Mesendoderm (in vitro differentiated cells): ENCODE measurements at regions not wholly inside any gene's neighbourhood (a gene's known extent, or its start where the extent isn't known, plus 50 kb on each side); places are given as distances from the start of the nearest gene placed in this dataset.

Experiments
- DNase-seq: peaks from one replicate; pipeline ENCODE4 v3.0.0; 2013
- H2AK5ac ChIP-seq: 2 replicates; pipeline ENCODE4 v1.6.1; 2013; ENCODE audit warnings: low read length, inconsistent platforms
- H2BK120ac ChIP-seq: 2 replicates; pipeline ENCODE4 v1.6.1; 2013; ENCODE audit warnings: low read depth, mild to moderate bottlenecking, low read length, moderate library complexity, mixed read lengths
- H2BK15ac ChIP-seq: replicated peaks from 2 replicates; pipeline ENCODE4 v1.6.1; 2013; ENCODE audit warnings: low read depth, mild to moderate bottlenecking, moderate library complexity
- H2BK5ac ChIP-seq: 2 replicates; pipeline ENCODE4 v1.6.1; 2013; ENCODE audit warnings: low read length, inconsistent platforms
- H3K18ac ChIP-seq: 2 replicates; pipeline ENCODE4 v1.6.1; 2013; ENCODE audit warnings: mild to moderate bottlenecking, low read length, mixed read lengths
- H3K23ac ChIP-seq: one replicate; pipeline ENCODE4 v1.6.1; 2013; ENCODE audit warnings: low read length
- H3K27ac ChIP-seq: 2 replicates; pipeline ENCODE4 v1.5.1; 2013; ENCODE audit warnings: low read depth, mild to moderate bottlenecking, inconsistent platforms, low read length, moderate library complexity
- H3K27me3 ChIP-seq: 2 replicates; pipeline ENCODE4 v1.6.1; 2013; ENCODE audit warnings: low read length, control low read depth, mild to moderate bottlenecking, inconsistent platforms; ENCODE audit not compliant: insufficient read depth, poor library complexity
- H3K36me3 ChIP-seq: 2 replicates; pipeline ENCODE4 v1.6.1; 2013; ENCODE audit warnings: low read length, inconsistent platforms; ENCODE audit not compliant: control insufficient read depth, insufficient read depth
- H3K4ac ChIP-seq: one replicate; pipeline ENCODE4 v1.6.1; 2013; ENCODE audit warnings: low read depth, mild to moderate bottlenecking, low read length, moderate library complexity
- H3K4me1 ChIP-seq: 2 replicates; pipeline ENCODE4 v1.6.1; 2013; ENCODE audit warnings: low read depth, low read length, inconsistent platforms; ENCODE audit not compliant: control insufficient read depth
- H3K4me2 ChIP-seq: 2 replicates; pipeline ENCODE4 v1.6.1; 2013; ENCODE audit warnings: low read length
- H3K4me3 ChIP-seq: 2 replicates; pipeline ENCODE4 v1.5.1; 2013; ENCODE audit warnings: mild to moderate bottlenecking, low read length
- H3K56ac ChIP-seq: one replicate; pipeline ENCODE4 v1.6.1; 2013; ENCODE audit warnings: low read length
- H3K79me1 ChIP-seq: 2 replicates; pipeline ENCODE4 v1.6.1; 2013; ENCODE audit warnings: low read length, inconsistent platforms
- H3K79me2 ChIP-seq: 2 replicates; pipeline ENCODE4 v1.6.1; 2013; ENCODE audit warnings: mild to moderate bottlenecking, low read length; ENCODE audit not compliant: control insufficient read depth, insufficient read depth
- H3K9ac ChIP-seq: 2 replicates; pipeline ENCODE4 v1.6.1; 2013; ENCODE audit warnings: low read length, inconsistent platforms
- H4K5ac ChIP-seq: one replicate; pipeline ENCODE4 v1.6.1; 2013; ENCODE audit warnings: low read length
- H4K8ac ChIP-seq: one replicate; pipeline ENCODE4 v1.6.1; 2013; ENCODE audit warnings: low read depth, mild to moderate bottlenecking, control low read depth, low read length, moderate library complexity
- WGBS: extraction: QIAGEN DNeasy Blood & Tissue Kit; methylation state at CpG from one replicate; pipeline ENCODE4 v1.1.7; 2013; ENCODE audit warnings: low lambda C conversion rate, missing lambda C conversion rate; ENCODE audit not compliant: insufficient coverage; ENCODE audit errors: extremely low coverage; 5-methylcytosine and 5-hydroxymethylcytosine counted together

DNA sequence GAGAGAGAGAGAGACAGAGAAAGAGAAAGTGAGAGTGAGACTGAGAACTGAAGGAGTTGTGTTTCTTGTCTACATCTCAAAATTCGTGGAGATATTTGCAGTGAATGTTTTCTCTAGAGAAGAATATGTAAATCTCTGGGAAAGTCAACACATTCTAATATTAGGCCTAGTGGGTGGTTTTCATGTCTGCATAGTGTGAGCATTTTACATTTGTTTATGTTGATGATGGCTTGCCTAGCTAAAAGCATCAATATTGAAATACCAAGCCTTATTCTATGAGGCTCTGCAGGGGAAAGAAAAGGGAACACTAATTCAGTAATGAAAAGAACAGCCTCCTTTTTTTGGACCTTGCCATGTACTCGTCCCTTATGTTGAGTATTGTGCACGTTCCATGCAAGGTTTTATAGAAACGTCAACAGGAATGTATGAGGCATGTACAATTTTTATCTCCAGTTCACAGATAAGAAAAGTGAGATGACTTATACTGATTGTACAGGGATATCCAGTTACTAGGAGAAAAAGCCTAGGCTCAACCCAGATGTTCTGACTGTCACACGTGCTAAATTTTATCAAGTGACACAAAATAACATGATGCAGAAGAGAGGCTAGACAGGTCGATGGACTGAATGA, 1288.9 kb upstream of the SLC10A2 start:
- H2AK5ac ChIP-seq, result no peak overlapping the region
- H2BK5ac ChIP-seq, result no peak overlapping the region
- H3K79me2 ChIP-seq, result no peaks in the 10 kb centered on the region
- no peak overlapping the region for H2BK15ac ChIP-seq
- no peak overlapping the region for H3K23ac ChIP-seq
- no peak overlapping the region for H4K8ac ChIP-seq
- no peaks in the 10 kb centered on the region for H3K79me1 ChIP-seq
- H3K27ac ChIP-seq, result no peak overlapping the region
- H4K5ac ChIP-seq, result no peak overlapping the region
- H3K4ac ChIP-seq, result no peak overlapping the region
- H3K56ac ChIP-seq, result no peak overlapping the region
- no peak for DNase-seq
- no peaks in the 10 kb centered on the region for H3K36me3 ChIP-seq
- no peak overlapping the region for H3K9ac ChIP-seq
- no CpG with 5 or more reads among the region's 6 CpGs for WGBS
- no peak overlapping the region for H3K18ac ChIP-seq
- no peak overlapping the region for H2BK120ac ChIP-seq
- no peak overlapping the region for H3K4me2 ChIP-seq
- H3K4me1 ChIP-seq, result no peaks in the 10 kb centered on the region
- H3K27me3 ChIP-seq, result no peaks in the 10 kb centered on the region
- no peak overlapping the region for H3K4me3 ChIP-seq

DNA sequence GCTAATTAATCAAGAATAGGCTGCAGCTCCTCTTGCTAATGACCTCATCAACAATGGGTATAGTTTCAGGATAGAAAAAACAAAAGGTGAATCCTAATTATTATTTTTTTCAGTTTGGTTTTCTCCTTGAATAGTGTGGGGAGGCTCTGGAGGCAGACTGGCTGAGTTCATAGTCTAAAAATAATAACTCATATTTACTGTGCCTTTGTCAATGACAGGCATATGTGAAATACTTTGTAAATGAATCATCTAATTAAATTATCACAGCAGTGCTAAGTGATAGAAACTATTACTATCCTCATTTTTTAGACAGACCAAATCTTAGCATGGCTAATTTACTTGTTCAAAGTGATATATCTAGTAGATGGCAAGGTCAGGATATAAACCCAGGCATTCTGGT, 1261.0 kb upstream of the SLC10A2 start:
- Histone ChIP-seq H3K36me3 (no peaks in the 10 kb centered on the region), H3K23ac (no peak overlapping the region), H3K4ac (no peak overlapping the region), H3K18ac (no peak overlapping the region), H3K4me1 (no peaks in the 10 kb centered on the region), H4K5ac (no peak overlapping the region), H3K9ac (no peak overlapping the region), H3K27ac (no peak overlapping the region), H2BK120ac (no peak overlapping the region), H2BK15ac (no peak overlapping the region), H3K4me3 (no peak overlapping the region), H4K8ac (no peak overlapping the region), H2AK5ac (no peak overlapping the region), H3K27me3 (no peaks in the 10 kb centered on the region), H3K79me2 (no peaks in the 10 kb centered on the region), H3K4me2 (no peak overlapping the region), H2BK5ac (no peak overlapping the region), H3K79me1 (no peaks in the 10 kb centered on the region), H3K56ac (no peak overlapping the region)
- no peak for DNase-seq

DNA sequence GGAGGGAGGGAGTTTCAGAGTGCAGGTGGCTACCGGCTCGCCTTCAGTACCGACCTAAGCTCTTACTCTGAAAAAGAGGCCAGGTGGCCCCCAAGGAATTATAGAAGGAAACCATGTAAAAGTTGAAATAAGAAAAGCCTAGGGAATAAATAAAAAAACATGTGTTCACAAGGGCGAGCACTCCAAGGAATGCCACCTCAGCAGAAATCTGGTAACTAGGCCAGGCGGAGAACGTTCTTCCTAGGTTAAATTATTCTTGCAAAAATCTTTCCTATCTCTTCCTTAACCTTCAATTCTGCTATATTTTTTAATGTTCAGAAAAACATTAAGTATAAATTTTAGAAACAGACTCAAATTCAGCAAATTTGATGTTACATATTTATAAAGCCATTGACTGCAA, 1260.3 kb upstream of the SLC10A2 start:
- WGBS, result no CpG with 5 or more reads among the region's 6 CpGs
- H3K27me3 ChIP-seq, result no peaks in the 10 kb centered on the region
- H2AK5ac ChIP-seq, result no peak overlapping the region
- H3K56ac ChIP-seq, result no peak overlapping the region
- no peak overlapping the region for H3K4me2 ChIP-seq
- no peak overlapping the region for H3K4me3 ChIP-seq
- H3K4ac ChIP-seq, result no peak overlapping the region
- no peaks in the 10 kb centered on the region for H3K79me1 ChIP-seq
- DNase-seq, result no peak
- no peak overlapping the region for H2BK15ac ChIP-seq
- H3K9ac ChIP-seq, result no peak overlapping the region
- no peak overlapping the region for H2BK5ac ChIP-seq
- H2BK120ac ChIP-seq, result no peak overlapping the region
- no peaks in the 10 kb centered on the region for H3K4me1 ChIP-seq
- no peak overlapping the region for H3K18ac ChIP-seq
- no peaks in the 10 kb centered on the region for H3K79me2 ChIP-seq
- H3K27ac ChIP-seq, result no peak overlapping the region
- no peaks in the 10 kb centered on the region for H3K36me3 ChIP-seq
- H4K8ac ChIP-seq, result no peak overlapping the region
- no peak overlapping the region for H3K23ac ChIP-seq
- no peak overlapping the region for H4K5ac ChIP-seq

DNA sequence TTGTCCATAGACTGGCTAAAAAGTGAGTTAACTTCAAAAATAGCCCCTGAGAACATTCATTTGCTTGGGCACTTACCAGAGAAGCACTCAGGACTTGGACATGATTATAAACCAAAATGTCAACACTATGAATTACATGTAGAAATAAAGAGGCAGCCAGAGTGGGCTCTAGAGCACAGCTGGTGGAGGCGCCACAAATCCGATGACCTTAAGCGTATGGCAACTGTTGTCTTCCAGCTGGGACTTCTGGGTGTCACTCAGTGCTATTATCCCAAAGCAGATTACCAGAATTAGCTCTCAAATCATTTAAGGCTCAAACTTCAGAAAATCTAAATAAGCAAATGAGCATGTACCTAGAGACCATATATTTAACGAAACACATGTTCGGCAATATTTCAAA, 1255.5 kb upstream of the SLC10A2 start:
- no peak overlapping the region for H3K4me3 ChIP-seq
- no peak overlapping the region for H3K4me2 ChIP-seq
- WGBS, result no CpG with 5 or more reads among the region's 5 CpGs
- no peak overlapping the region for H4K8ac ChIP-seq
- H2BK5ac ChIP-seq, result no peak overlapping the region
- no peak overlapping the region for H2AK5ac ChIP-seq
- H3K79me1 ChIP-seq, result no peaks in the 10 kb centered on the region
- H3K36me3 ChIP-seq, result no peaks in the 10 kb centered on the region
- no peak overlapping the region for H3K27ac ChIP-seq
- no peak overlapping the region for H3K4ac ChIP-seq
- DNase-seq, result no peak
- no peak overlapping the region for H2BK15ac ChIP-seq
- no peak overlapping the region for H3K23ac ChIP-seq
- no peaks in the 10 kb centered on the region for H3K27me3 ChIP-seq
- H4K5ac ChIP-seq, result no peak overlapping the region
- no peak overlapping the region for H3K18ac ChIP-seq
- no peak overlapping the region for H3K9ac ChIP-seq
- H3K56ac ChIP-seq, result no peak overlapping the region
- H3K4me1 ChIP-seq, result no peaks in the 10 kb centered on the region
- no peaks in the 10 kb centered on the region for H3K79me2 ChIP-seq
- no peak overlapping the region for H2BK120ac ChIP-seq

DNA sequence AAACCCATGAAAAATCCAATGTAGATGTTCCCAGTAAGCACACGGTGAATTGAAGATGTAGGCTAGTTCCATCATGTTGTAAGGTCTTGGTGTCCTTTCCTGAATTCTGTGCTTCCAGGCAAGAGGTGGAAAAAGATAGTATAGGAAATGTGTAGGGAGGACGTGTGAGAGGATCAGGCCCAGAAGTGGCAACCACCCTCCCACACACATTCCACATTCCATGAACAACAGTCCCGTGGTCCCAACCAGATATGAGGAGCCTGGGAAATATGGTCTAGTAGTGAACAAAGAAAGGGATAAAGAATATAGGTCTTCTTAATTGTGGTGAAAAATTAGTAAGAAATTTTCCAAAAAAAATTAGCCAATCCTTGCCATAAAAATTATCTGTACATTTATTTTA, 1254.2 kb upstream of the SLC10A2 start:
- Histone ChIP-seq H3K36me3 (no peaks in the 10 kb centered on the region), H3K27ac (no peak overlapping the region), H2AK5ac (no peak overlapping the region), H3K4ac (no peak overlapping the region), H3K79me2 (no peaks in the 10 kb centered on the region), H3K79me1 (no peaks in the 10 kb centered on the region), H3K56ac (no peak overlapping the region), H4K5ac (no peak overlapping the region), H3K9ac (no peak overlapping the region), H3K4me3 (no peak overlapping the region), H4K8ac (no peak overlapping the region), H3K27me3 (no peaks in the 10 kb centered on the region), H3K4me1 (no peaks in the 10 kb centered on the region), H3K4me2 (no peak overlapping the region), H2BK120ac (no peak overlapping the region), H2BK15ac (no peak overlapping the region), H3K18ac (no peak overlapping the region), H2BK5ac (no peak overlapping the region), H3K23ac (no peak overlapping the region)
- DNase-seq, result no peak
- no CpG with 5 or more reads among the region's 3 CpGs for WGBS

DNA sequence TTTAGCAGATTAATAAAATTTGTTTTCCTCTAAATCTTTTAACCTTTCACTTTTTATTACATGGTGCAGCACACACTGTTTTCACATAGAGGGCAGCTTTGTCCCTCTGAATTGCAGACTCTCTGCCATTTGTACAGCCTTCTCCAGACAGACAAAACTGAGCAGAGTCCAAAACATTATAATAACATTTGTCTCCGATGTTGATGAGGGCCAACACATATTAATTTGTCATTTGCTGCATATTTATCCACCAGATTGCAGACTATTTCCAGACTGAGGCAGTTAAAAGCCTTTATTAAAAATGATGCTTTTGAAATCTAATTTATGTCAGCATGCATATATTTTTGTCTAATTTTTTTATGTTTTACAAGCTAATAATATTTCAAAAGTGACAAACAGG, 1251.9 kb upstream of the SLC10A2 start:
- H4K8ac ChIP-seq, result no peak overlapping the region
- DNase-seq, result no peak

More for the DNA sequence above, 1251.9 kb upstream of the SLC10A2 start:
- no peak overlapping the region for H2BK15ac ChIP-seq
- no CpG with 5 or more reads among the region's 1 CpG for WGBS
- H3K4me3 ChIP-seq, result no peak overlapping the region
- H3K36me3 ChIP-seq, result no peaks in the 10 kb centered on the region
- no peaks in the 10 kb centered on the region for H3K79me1 ChIP-seq
- no peak overlapping the region for H2BK5ac ChIP-seq
- no peak overlapping the region for H3K9ac ChIP-seq
- no peak overlapping the region for H3K4me2 ChIP-seq
- H2AK5ac ChIP-seq, result no peak overlapping the region
- no peak overlapping the region for H3K27ac ChIP-seq
- no peaks in the 10 kb centered on the region for H3K4me1 ChIP-seq
- no peak overlapping the region for H3K4ac ChIP-seq
- no peak overlapping the region for H3K56ac ChIP-seq
- no peak overlapping the region for H4K5ac ChIP-seq
- no peaks in the 10 kb centered on the region for H3K79me2 ChIP-seq
- no peaks in the 10 kb centered on the region for H3K27me3 ChIP-seq
- no peak overlapping the region for H3K23ac ChIP-seq
- H3K18ac ChIP-seq, result no peak overlapping the region
- H2BK120ac ChIP-seq, result no peak overlapping the region
